Lower leg skin (tissue), 3 donors: ENCODE measurements at regions not wholly inside any gene's neighbourhood (a gene's known extent, or its start where the extent isn't known, plus 50 kb on each side); places are given as distances from the start of the nearest gene placed in this dataset.

ENCODE experiments used
- CTCF ChIP-seq, 3 donors: fragments of 450-650 bp; IDR thresholded peaks; one replicate each; pipeline ENCODE4 v1.5.1; 2016; ENCODE audit warnings: antibody characterized with exemption in 3 of 3, mild to moderate bottlenecking in 3 of 3, moderate library complexity in 2 of 3
- POLR2A ChIP-seq, 2 donors: fragments of 450-650 bp; IDR thresholded peaks; one replicate each; pipeline ENCODE4 v1.6.1; 2016 to 2017; ENCODE audit warnings: antibody characterized with exemption in 2 of 2, mild to moderate bottlenecking in 1 of 2, moderate library complexity in 1 of 2

DNA sequence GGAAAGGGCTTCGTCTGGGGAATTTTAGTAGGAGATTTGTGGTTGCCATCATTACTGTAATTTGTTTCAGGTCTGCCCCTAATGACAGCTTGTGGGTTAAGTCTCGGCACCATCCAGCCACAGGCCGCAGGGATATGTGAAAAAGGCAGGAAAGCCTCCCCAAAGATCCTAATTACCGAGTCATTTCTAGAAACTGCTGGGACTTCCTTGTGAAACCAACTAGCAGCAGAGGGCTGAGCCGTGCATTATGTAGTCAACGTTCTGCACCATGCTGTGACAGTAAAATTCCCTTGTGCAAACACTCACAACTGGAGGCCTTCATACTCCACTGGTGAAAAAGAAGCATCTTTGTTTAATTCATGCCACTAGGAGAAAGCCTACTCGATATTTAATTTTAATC, 230.3 kb downstream of the MPDZ start:
- TF ChIP-seq POLR2A (IDR thresholded peaks at IDR 0.05) = no peak
- TF ChIP-seq CTCF (IDR thresholded peaks at IDR 0.05) = no peak
